ENCODE measurements at regions not wholly inside any gene's neighbourhood (a gene's known extent, or its start where the extent isn't known, plus 50 kb on each side); places are given as distances from the start of the nearest gene placed in this dataset.

GRCh38 chr1:106688446-106688845, 368.0 kb upstream of the PRMT6 start:
- H3K27ac Mint-ChIP-seq, result no peak overlapping the region
- H3K27me3 Mint-ChIP-seq (ENCODE audit: low read depth), result no peaks in the 10 kb centered on the region
- no peaks in the 10 kb centered on the region for H3K4me1 Mint-ChIP-seq (ENCODE audit: low read depth)
- no peak for DNase-seq (ENCODE audit: low spot score)
- H3K4me3 Mint-ChIP-seq, result no peak overlapping the region
- no peaks in the 10 kb centered on the region for H3K36me3 Mint-ChIP-seq (ENCODE audit: low read depth)
- H3K9me3 Mint-ChIP-seq, result peaks cover 15% of the 10 kb centered on the region

- no peaks in the 10 kb centered on the region for H3K27me3 Mint-ChIP-seq (ENCODE audit: low read depth)
- H3K9me3 Mint-ChIP-seq, result peaks cover 29% of the 10 kb centered on the region
- no peak for DNase-seq (ENCODE audit: low spot score)
- H3K27ac Mint-ChIP-seq, result no peak overlapping the region
- H3K36me3 Mint-ChIP-seq (ENCODE audit: low read depth), result no peaks in the 10 kb centered on the region
- H3K4me3 Mint-ChIP-seq, result no peak overlapping the region
- H3K4me1 Mint-ChIP-seq (ENCODE audit: low read depth), result no peaks in the 10 kb centered on the region
Measured at GRCh38 chr1:106698660-106699059, 357.8 kb upstream of the PRMT6 start.

DNA sequence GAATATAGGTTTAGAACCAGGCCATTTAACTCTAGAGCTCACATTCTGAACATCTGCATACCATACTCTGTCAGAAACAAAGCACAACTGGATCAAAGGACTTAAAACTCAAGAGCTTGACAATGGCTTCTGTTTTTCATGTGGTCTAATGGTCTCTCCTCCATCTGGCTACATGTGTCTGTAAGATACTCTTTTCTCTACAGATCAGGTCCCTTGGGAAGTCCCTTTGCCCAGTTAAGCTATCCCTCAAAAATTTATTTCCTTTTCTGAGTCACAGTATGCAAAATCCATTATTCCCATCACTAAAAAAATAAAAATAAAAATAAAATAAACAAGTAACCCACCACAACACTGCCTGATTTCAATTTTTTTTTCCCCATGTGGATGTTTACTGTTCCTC, 357.0 kb upstream of the PRMT6 start:
- DNase-seq (ENCODE audit: low spot score), result no peak

DNA sequence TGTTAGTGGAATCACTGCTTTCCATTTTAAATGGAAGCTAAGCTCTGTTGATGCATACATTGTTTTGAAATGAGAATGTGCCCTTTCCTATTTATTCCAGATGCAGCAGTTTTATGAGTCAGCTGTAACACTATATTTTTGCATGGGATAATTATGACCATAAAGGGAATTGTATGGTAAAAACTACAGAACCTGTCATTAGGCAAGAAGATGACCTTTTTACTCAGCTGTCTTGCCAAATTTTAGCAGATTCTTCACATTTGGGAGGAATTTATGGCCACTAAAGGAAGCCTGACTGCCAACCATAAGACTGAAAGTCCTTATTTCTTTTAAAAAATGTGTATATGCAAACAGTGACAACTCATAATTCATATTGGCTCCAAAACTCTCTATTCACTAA, 356.3 kb upstream of the PRMT6 start:
- no peaks in the 10 kb centered on the region for H3K27me3 Mint-ChIP-seq (ENCODE audit: low read depth)
- no peak overlapping the region for H3K27ac Mint-ChIP-seq
- no peaks in the 10 kb centered on the region for H3K4me1 Mint-ChIP-seq (ENCODE audit: low read depth)
- no peak for DNase-seq (ENCODE audit: low spot score)
- no peak overlapping the region for H3K4me3 Mint-ChIP-seq
- peaks cover 33% of the 10 kb centered on the region for H3K9me3 Mint-ChIP-seq
- H3K36me3 Mint-ChIP-seq (ENCODE audit: low read depth), result no peaks in the 10 kb centered on the region

More for the DNA sequence above, 357.0 kb upstream of the PRMT6 start:
- Mint-ChIP-seq H3K36me3 (ENCODE audit: low read depth) (no peaks in the 10 kb centered on the region), H3K27me3 (ENCODE audit: low read depth) (no peaks in the 10 kb centered on the region), H3K4me3 (no peak overlapping the region), H3K27ac (no peak overlapping the region), H3K4me1 (ENCODE audit: low read depth) (no peaks in the 10 kb centered on the region), H3K9me3 (peaks cover 33% of the 10 kb centered on the region)

DNA sequence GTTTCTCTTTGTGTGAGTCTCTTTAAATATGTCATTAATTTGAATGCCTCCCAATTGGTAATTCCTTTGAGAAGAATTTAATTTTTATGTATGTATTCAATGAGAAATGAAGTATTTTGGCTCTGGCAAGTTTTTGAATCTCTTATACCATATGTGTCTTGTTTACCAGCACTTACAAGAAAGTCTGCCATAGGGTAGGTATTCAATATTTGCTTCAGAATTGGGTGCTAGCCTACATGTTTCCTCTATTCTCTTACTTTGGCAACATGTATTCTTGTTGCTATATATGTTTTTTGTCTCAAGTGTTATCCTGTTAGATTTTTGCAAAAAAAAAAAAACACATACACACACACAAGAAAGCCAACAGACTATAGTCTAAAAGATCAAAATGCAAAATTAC, 350.5 kb upstream of the PRMT6 start:
- Mint-ChIP-seq H3K27me3 (ENCODE audit: low read depth) (no peaks in the 10 kb centered on the region), H3K4me1 (ENCODE audit: low read depth) (no peaks in the 10 kb centered on the region), H3K4me3 (no peak overlapping the region), H3K27ac (no peak overlapping the region), H3K36me3 (ENCODE audit: low read depth) (no peaks in the 10 kb centered on the region), H3K9me3 (peaks cover 30% of the 10 kb centered on the region)
- DNase-seq (ENCODE audit: low spot score), result no peak

GRCh38 chr1:106717591-106717990, 338.9 kb upstream of the PRMT6 start:
- Mint-ChIP-seq H3K27me3 (ENCODE audit: low read depth) (no peaks in the 10 kb centered on the region), H3K36me3 (ENCODE audit: low read depth) (no peaks in the 10 kb centered on the region), H3K27ac (no peak overlapping the region), H3K9me3 (peaks cover 3% of the 10 kb centered on the region), H3K4me1 (ENCODE audit: low read depth) (no peaks in the 10 kb centered on the region), H3K4me3 (no peak overlapping the region)
- DNase-seq (ENCODE audit: low spot score), result no peak

DNA sequence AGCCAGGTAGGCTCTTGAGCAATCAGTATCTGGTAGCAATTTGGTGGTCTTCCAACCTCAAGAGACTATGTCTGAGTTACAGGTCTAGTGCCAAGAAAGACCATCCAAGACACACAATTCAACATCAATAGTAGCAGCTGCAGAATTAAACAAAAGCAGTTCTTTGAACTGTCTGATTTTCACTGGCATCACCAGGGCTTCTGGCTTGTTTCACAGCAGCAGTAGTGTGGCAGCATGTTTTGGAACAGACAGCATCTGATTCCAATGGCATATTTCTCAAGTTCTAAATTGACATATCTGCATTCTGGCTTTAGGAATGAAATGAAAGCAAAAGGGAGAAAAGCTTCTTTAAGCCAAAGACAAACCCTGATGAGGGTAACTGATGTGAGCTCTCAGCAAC, 334.7 kb upstream of the PRMT6 start:
- H3K27ac Mint-ChIP-seq, result no peak overlapping the region
- no peak for DNase-seq (ENCODE audit: low spot score)

GRCh38 chr1:106722466-106722865, 334.0 kb upstream of the PRMT6 start:
- H3K27ac Mint-ChIP-seq, result no peak overlapping the region
- H3K4me3 Mint-ChIP-seq, result no peak overlapping the region
- H3K36me3 Mint-ChIP-seq (ENCODE audit: low read depth), result no peaks in the 10 kb centered on the region
- peaks cover 9% of the 10 kb centered on the region for H3K9me3 Mint-ChIP-seq
- no peaks in the 10 kb centered on the region for H3K27me3 Mint-ChIP-seq (ENCODE audit: low read depth)
- H3K4me1 Mint-ChIP-seq (ENCODE audit: low read depth), result no peaks in the 10 kb centered on the region
- DNase-seq (ENCODE audit: low spot score), result no peak

More for the DNA sequence above, 334.7 kb upstream of the PRMT6 start:
- no peak overlapping the region for H3K4me3 Mint-ChIP-seq
- peaks cover 9% of the 10 kb centered on the region for H3K9me3 Mint-ChIP-seq
- no peaks in the 10 kb centered on the region for H3K27me3 Mint-ChIP-seq (ENCODE audit: low read depth)
- H3K4me1 Mint-ChIP-seq (ENCODE audit: low read depth), result no peaks in the 10 kb centered on the region
- H3K36me3 Mint-ChIP-seq (ENCODE audit: low read depth), result no peaks in the 10 kb centered on the region

- Mint-ChIP-seq H3K36me3 (ENCODE audit: low read depth) (no peaks in the 10 kb centered on the region), H3K4me1 (ENCODE audit: low read depth) (no peaks in the 10 kb centered on the region), H3K27me3 (ENCODE audit: low read depth) (no peaks in the 10 kb centered on the region), H3K9me3 (peaks cover 14% of the 10 kb centered on the region), H3K4me3 (no peak overlapping the region), H3K27ac (no peak overlapping the region)
- DNase-seq (ENCODE audit: low spot score), result no peak
Measured at GRCh38 chr1:106727171-106727570, 329.3 kb upstream of the PRMT6 start.

GRCh38 chr1:106746448-106747085, 309.9 kb upstream of the PRMT6 start:
- no peaks in the 10 kb centered on the region for H3K4me1 Mint-ChIP-seq (ENCODE audit: low read depth)
- H3K9me3 Mint-ChIP-seq, result peaks cover 9% of the 10 kb centered on the region
- H3K36me3 Mint-ChIP-seq (ENCODE audit: low read depth), result no peaks in the 10 kb centered on the region
- H3K4me3 Mint-ChIP-seq, result no peak overlapping the region
- DNase-seq (ENCODE audit: low spot score), result no peak
- no peaks in the 10 kb centered on the region for H3K27me3 Mint-ChIP-seq (ENCODE audit: low read depth)
- H3K27ac Mint-ChIP-seq, result no peak overlapping the region

GRCh38 chr1:106747232-106747631, 309.2 kb upstream of the PRMT6 start:
- H3K27ac Mint-ChIP-seq, result no peak overlapping the region
- no peak overlapping the region for H3K4me3 Mint-ChIP-seq
- peaks cover 9% of the 10 kb centered on the region for H3K9me3 Mint-ChIP-seq
- no peak for DNase-seq (ENCODE audit: low spot score)
- H3K27me3 Mint-ChIP-seq (ENCODE audit: low read depth), result no peaks in the 10 kb centered on the region
- H3K4me1 Mint-ChIP-seq (ENCODE audit: low read depth), result no peaks in the 10 kb centered on the region
- no peaks in the 10 kb centered on the region for H3K36me3 Mint-ChIP-seq (ENCODE audit: low read depth)

- H3K4me1 Mint-ChIP-seq (ENCODE audit: low read depth), result no peaks in the 10 kb centered on the region
- DNase-seq (ENCODE audit: low spot score), result no peak
Measured at GRCh38 chr1:106747791-106748190, 308.7 kb upstream of the PRMT6 start.

DNA sequence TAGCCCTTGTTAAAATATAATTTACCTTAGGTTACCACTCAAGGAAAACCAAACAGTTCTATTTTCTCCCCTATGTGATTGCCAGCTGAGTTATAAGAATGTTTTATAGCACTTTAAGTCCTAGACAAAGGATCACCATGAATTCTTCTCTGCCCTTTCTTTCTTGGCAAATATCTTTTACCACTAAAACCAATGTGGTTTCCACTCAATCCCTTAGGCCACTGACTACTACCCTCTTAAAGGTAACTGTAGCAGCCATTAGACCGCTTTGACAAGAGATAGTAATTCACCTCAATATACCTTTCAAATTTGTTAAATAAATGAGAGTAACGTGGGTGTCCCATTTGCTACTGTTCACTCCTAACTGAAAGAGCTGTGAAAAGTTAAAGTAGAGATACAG, 307.9 kb upstream of the PRMT6 start:
- peaks cover 9% of the 10 kb centered on the region for H3K9me3 Mint-ChIP-seq
- DNase-seq (ENCODE audit: low spot score), result no peak
- no peaks in the 10 kb centered on the region for H3K36me3 Mint-ChIP-seq (ENCODE audit: low read depth)
- no peaks in the 10 kb centered on the region for H3K4me1 Mint-ChIP-seq (ENCODE audit: low read depth)
- no peak overlapping the region for H3K4me3 Mint-ChIP-seq
- H3K27me3 Mint-ChIP-seq (ENCODE audit: low read depth), result no peaks in the 10 kb centered on the region
- H3K27ac Mint-ChIP-seq, result no peak overlapping the region

More at GRCh38 chr1:106747791-106748190, 308.7 kb upstream of the PRMT6 start:
- no peak overlapping the region for H3K4me3 Mint-ChIP-seq
- H3K36me3 Mint-ChIP-seq (ENCODE audit: low read depth), result no peaks in the 10 kb centered on the region
- H3K27me3 Mint-ChIP-seq (ENCODE audit: low read depth), result no peaks in the 10 kb centered on the region
- no peak overlapping the region for H3K27ac Mint-ChIP-seq
- H3K9me3 Mint-ChIP-seq, result peaks cover 9% of the 10 kb centered on the region

GRCh38 chr1:106749491-106749890, 307.0 kb upstream of the PRMT6 start:
- Mint-ChIP-seq H3K27me3 (ENCODE audit: low read depth) (no peaks in the 10 kb centered on the region), H3K4me3 (no peak overlapping the region), H3K4me1 (ENCODE audit: low read depth) (no peaks in the 10 kb centered on the region), H3K36me3 (ENCODE audit: low read depth) (no peaks in the 10 kb centered on the region), H3K27ac (no peak overlapping the region), H3K9me3 (peaks cover 9% of the 10 kb centered on the region)
- no peak for DNase-seq (ENCODE audit: low spot score)

- DNase-seq (ENCODE audit: low spot score), result no peak
- Mint-ChIP-seq H3K9me3 (peaks cover 9% of the 10 kb centered on the region), H3K4me1 (ENCODE audit: low read depth) (no peaks in the 10 kb centered on the region), H3K4me3 (no peak overlapping the region), H3K27ac (no peak overlapping the region), H3K27me3 (ENCODE audit: low read depth) (no peaks in the 10 kb centered on the region), H3K36me3 (ENCODE audit: low read depth) (no peaks in the 10 kb centered on the region)
Measured at GRCh38 chr1:106749906-106750305, 306.6 kb upstream of the PRMT6 start.

Data from T-helper 2 cell treated with Interferon-gamma antibody and Interleukin-4, amounts not matched to agents 5 μg/mL and 100 μg/mL, for 36 hours (primary cell).